ENCODE measurements at regions not wholly inside any gene's neighbourhood (a gene's known extent, or its start where the extent isn't known, plus 50 kb on each side); places are given as distances from the start of the nearest gene placed in this dataset.

GRCh38 chr1:25022361-25023189 lies 92.5 kb upstream of the RUNX3 start:
- no peak overlapping the region for H3K4me3 ChIP-seq (ENCODE audit: low read depth, low read length)
- TF ChIP-seq CTCF (IDR thresholded peaks at IDR 0.05; ENCODE audit: insufficient read depth, low read depth, low read length), result no peak
- peak; percentile 89 for DNase-seq (ENCODE audit: low read depth)

GRCh38 chr1:25021591-25022215 lies 91.6 kb upstream of the RUNX3 start:
- no peak overlapping the region for H3K4me3 ChIP-seq (ENCODE audit: low read depth, low read length)
- DNase-seq (ENCODE audit: low read depth), result no peak
- no peak for TF ChIP-seq CTCF (IDR thresholded peaks at IDR 0.05; ENCODE audit: insufficient read depth, low read depth, low read length)

DNA sequence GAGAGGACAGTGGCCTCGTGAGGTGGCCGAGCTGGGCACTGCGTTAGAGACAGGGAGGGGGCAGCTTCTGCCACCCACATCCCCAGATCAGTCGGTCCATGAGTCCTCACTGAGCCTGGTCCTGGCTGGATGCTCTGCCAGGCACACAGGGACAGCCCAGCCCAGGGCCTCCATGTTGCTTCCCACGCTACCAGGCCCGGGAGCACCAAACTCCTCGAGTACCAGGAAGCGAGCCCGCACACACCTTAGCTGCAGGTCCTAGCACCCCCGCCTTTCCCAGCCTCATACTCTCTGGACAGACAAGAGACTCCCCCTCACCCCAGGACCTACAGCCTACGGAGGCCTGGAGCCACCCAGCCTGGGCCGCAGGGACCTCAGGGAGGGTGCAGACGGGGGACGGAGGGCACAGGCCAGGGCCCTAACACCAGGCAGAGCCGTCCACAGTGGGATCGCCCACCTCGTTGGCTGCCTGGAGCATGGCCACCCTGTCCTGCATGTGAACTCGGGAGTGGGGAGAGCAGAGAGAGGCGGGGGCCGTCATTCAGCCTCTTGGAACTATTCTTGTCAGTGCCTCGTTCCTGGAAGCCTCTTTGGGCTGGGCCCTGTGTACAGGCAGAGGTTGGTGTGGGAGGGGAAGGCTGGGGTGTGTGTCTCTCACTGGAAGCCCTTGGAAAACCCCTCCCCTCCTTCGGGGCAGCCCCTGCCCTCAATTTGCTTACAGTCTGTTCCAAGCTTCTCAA lies 90.9 kb upstream of the RUNX3 start:
- no peak for TF ChIP-seq CTCF (IDR thresholded peaks at IDR 0.05; ENCODE audit: insufficient read depth, low read depth, low read length)
- DNase-seq (ENCODE audit: low read depth), result no peak
- H3K4me3 ChIP-seq (ENCODE audit: low read depth, low read length), result no peak overlapping the region

- H3K4me3 ChIP-seq (ENCODE audit: low read depth, low read length), result no peak overlapping the region
- no peak for DNase-seq (ENCODE audit: low read depth)
- TF ChIP-seq CTCF (IDR thresholded peaks at IDR 0.05; ENCODE audit: insufficient read depth, low read depth, low read length), result no peak
These were observed 90.2 kb upstream of the RUNX3 start for GRCh38 chr1:25020173-25020845.

- TF ChIP-seq CTCF (IDR thresholded peaks at IDR 0.05; ENCODE audit: insufficient read depth, low read depth, low read length), result no peak
- H3K4me3 ChIP-seq (ENCODE audit: low read depth, low read length), result no peak overlapping the region
These were observed 89.5 kb upstream of the RUNX3 start for GRCh38 chr1:25019337-25020172.

GRCh38 chr1:25018943-25019336 lies 88.9 kb upstream of the RUNX3 start:
- DNase-seq (ENCODE audit: low read depth), result no peak
- TF ChIP-seq CTCF (IDR thresholded peaks at IDR 0.05; ENCODE audit: insufficient read depth, low read depth, low read length), result no peak
- no peak overlapping the region for H3K4me3 ChIP-seq (ENCODE audit: low read depth, low read length)

More at GRCh38 chr1:25019337-25020172, 89.5 kb upstream of the RUNX3 start:
- no peak for DNase-seq (ENCODE audit: low read depth)

Data from fibroblast of villous mesenchyme (primary cell).